Stimulated activated CD8-positive, alpha-beta memory T cell treated with anti-CD3 and anti-CD28 coated beads, Interleukin-2, amount 100 ng/mL, for 1 hour (primary cell): ENCODE measurements at regions not wholly inside any gene's neighbourhood (a gene's known extent, or its start where the extent isn't known, plus 50 kb on each side); places are given as distances from the start of the nearest gene placed in this dataset.

Experiments
- DNase-seq, 2 donors: peaks; one replicate each; pipeline ENCODE4 v3.0.0-alpha.2; 2020; ENCODE audit warnings: low read depth in 2 of 2

GRCh38 chr2:82511894-82512293 is 1947.2 kb downstream of the SUCLG1 start:
- no peak for DNase-seq

DNA sequence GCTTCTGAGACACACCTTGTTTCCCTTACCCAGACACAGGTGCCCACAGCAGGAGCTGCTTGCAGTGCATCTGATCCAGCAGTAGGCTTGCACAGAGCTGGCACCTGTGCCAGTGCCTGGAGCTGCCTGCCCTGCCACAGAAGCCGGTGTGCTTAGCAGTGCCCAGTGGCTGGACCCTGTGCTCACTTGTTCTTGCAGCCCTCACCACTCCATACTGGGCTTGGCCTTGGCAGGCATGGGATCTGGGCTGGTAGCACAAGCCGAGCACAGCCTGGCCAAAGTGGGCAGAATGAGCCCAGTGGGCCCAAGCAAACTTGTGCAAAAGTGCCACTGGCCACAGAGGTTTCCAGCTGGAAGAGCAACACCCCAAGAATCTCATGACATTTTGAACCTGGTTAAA is 1950.4 kb downstream of the SUCLG1 start:
- DNase-seq, result no peak

DNA sequence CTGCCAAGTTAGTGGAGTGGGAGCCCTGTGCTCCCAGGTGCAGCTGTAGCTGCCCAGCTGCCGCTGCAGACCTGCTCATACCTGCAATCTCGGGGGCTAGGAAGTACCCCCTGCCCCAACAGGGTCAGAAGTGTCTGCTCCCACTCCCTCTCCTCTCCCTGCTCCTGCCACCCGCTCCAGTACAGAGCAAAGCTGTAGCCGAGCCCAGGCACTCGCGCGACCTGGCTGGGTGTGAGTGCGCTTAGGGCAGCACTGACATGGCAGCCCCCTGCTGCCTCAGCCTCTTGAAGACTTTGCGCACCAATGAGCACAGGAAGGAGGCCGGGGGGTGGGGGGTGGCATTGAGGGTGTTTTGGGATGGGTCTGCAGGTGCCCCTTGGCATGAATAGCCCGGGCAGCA is 1951.4 kb downstream of the SUCLG1 start:
- DNase-seq, result no peak

GRCh38 chr2:82501217-82501616 is 1957.9 kb downstream of the SUCLG1 start:
- DNase-seq, result no peak

DNA sequence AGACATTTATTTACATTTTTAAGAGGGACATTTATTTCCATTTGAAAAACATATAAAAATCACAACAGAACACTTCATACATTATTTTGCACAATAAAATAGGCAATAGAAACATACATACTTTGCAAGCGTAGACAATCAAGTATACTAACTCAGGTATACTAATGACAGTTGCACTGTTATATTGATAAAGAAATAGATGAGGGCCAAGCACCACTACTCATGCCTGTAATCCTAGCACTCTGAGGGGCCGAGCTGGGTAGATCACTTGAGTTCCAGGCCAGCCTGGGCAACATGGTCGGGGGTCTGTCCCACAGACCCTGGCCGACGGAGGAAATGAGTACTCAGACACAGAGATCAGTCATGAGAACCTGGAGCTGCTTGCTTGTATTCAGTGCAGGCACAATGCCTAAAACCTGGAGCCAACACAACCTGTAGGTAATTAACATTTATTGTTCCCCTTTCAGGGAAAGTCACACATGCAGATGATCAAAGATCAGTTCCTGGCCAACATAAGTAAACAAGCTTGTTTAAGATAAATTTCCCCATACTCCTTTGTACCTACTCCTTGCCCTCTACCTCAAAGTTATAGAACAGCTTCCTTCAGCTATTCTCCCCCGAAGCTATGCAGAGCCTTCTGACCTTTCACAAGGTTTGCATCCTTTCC is 1960.2 kb downstream of the SUCLG1 start:
- no peak for DNase-seq

GRCh38 chr2:82494739-82495138 is 1964.3 kb downstream of the SUCLG1 start:
- DNase-seq, result no peak

DNA sequence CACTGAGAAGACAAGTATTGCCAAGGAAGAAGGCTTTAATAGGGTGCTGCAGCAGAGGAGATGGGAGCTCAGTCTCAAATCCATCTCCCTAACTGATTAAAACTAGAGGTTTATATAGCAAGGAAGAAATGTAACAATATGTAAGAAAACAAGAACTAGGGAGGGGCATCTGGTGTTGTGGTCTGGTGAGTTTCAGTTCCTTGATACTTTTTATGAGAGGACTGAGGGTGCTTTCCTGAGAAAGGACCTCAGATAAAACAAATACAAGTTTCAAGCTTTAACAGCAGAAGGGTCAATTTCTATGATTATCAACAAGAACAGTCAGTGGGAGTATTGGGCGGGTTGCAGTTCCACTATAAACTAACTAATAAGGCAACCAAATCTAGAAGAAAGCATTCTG is 1967.5 kb downstream of the SUCLG1 start:
- DNase-seq, result no peak

- no peak for DNase-seq
Observed at GRCh38 chr2:82487354-82487753, 1971.7 kb downstream of the SUCLG1 start.

DNA sequence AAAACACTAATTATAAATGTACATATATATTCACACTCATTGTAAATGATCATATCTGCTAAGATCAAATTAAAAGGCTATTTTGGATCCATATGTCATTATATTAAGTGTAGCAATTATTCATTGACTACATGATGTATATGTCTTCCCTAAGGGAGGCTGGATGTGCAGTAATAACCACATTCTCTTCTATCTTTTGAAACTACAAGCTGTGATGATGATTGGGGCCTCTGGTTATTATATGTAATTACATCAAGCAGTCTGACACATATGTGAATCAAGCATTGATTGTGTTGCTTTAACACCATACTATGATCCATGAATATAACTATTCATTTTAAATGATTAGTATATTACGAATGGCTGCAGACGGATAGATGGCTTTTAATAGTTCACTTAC is 1973.4 kb downstream of the SUCLG1 start:
- DNase-seq, result no peak

- DNase-seq, result no peak
Observed at GRCh38 chr2:82481207-82481606, 1977.9 kb downstream of the SUCLG1 start.

GRCh38 chr2:82478641-82479040 is 1980.4 kb downstream of the SUCLG1 start:
- DNase-seq, result no peak

GRCh38 chr2:82476094-82476493 is 1983.0 kb downstream of the SUCLG1 start:
- DNase-seq, result no peak

DNA sequence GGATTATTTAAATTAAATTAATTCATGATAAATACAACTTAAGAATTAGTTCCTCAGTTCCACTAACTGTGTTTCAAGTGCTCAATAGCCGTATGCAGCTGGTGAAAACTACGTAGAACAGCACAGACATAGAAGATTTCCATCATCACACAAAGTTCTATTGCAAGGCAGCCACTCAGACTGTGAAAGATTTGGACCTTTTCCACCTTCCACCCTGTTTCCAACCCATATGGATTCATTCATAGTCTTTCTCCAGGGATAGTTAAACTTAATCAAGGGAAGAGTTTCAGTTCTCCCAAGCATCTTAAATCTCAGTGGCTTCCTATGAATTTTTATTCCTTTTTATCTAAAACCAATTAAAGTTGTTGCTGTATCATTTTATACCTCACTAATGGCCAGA is 2030.8 kb downstream of the SUCLG1 start:
- DNase-seq, result no peak

GRCh38 chr2:82412021-82412420 is 2047.1 kb downstream of the SUCLG1 start:
- no peak for DNase-seq

GRCh38 chr2:82411071-82411470 is 2048.0 kb downstream of the SUCLG1 start:
- DNase-seq, result no peak

GRCh38 chr2:82395531-82395930 is 2063.5 kb downstream of the SUCLG1 start:
- DNase-seq, result no peak

GRCh38 chr2:82391386-82391785 is 2067.7 kb downstream of the SUCLG1 start:
- no peak for DNase-seq

DNA sequence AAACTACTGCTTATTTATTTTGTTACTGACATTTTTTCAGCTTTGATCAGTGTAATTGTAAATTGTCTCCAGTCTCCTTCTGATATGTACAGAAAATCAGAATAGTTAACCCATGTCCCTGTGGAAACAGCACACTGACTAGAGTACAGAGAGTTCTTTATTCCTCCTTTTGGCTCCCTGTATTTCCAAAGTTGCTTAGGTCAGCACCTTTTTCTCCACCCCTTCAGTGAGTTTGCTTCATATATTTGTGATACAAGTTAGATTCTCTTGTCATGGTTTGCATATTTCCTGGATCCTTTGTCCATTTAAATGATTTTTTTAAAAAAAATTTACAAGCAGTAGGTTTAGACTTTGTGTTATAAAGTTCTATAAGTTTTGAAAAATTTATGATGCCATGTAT is 2051.1 kb upstream of the LRRTM1 start:
- no peak for DNase-seq

- DNase-seq, result no peak
Observed at GRCh38 chr2:82345910-82346309, 2041.4 kb upstream of the LRRTM1 start.

- DNase-seq, result no peak
Observed at GRCh38 chr2:82344670-82345069, 2040.1 kb upstream of the LRRTM1 start.

GRCh38 chr2:82342356-82342755 is 2037.8 kb upstream of the LRRTM1 start:
- DNase-seq, result no peak

- no peak for DNase-seq
Observed at GRCh38 chr2:82340578-82341053, 2036.1 kb upstream of the LRRTM1 start.

- no peak for DNase-seq
Observed at GRCh38 chr2:82339805-82340204, 2035.3 kb upstream of the LRRTM1 start.

- no peak for DNase-seq
Observed at GRCh38 chr2:82333697-82334096, 2029.1 kb upstream of the LRRTM1 start.
